Right lobe of liver (tissue), 4 donors: ENCODE measurements at regions not wholly inside any gene's neighbourhood (a gene's known extent, or its start where the extent isn't known, plus 50 kb on each side); places are given as distances from the start of the nearest gene placed in this dataset.

ENCODE experiments used
- CTCF ChIP-seq, 4 donors: fragments of 200-600 bp in 3 of 4; fragments of 450-650 bp in 1 of 4; IDR thresholded peaks; one replicate each; pipeline versions ENCODE4 v1.5.1 to v1.8.0; 2016 to 2022; ENCODE audit warnings: antibody characterized with exemption in 4 of 4, mild to moderate bottlenecking in 2 of 4
- POLR2A ChIP-seq: fragments of 450-650 bp; IDR thresholded peaks from one replicate; pipeline ENCODE4 v1.6.1; 2017; ENCODE audit warnings: antibody characterized with exemption, mild to moderate bottlenecking
- donor health status: DM: no; HTN: no; CAD: no.
- donor health status: DM: no; HTN: no; CAD: no.
- donor health status: DM: no; HTN: yes; CAD: no.

GRCh38 chr10:21293518-21294356 is 231.7 kb downstream of the SKIDA1 start:
- TF ChIP-seq POLR2A (no peak), CTCF (IDR thresholded peaks at IDR 0.05) (no peak)
